HG02973 (cell line): ENCODE measurements at regions not wholly inside any gene's neighbourhood (a gene's known extent, or its start where the extent isn't known, plus 50 kb on each side); places are given as distances from the start of the nearest gene placed in this dataset.

Experiments
- ATAC-seq: cut with Tn5 transposase; IDR thresholded peaks from one replicate; pipeline ENCODE4 v1.9.1; 2021; ENCODE audit warnings: moderate library complexity; ENCODE audit not compliant: unreplicated experiment

DNA sequence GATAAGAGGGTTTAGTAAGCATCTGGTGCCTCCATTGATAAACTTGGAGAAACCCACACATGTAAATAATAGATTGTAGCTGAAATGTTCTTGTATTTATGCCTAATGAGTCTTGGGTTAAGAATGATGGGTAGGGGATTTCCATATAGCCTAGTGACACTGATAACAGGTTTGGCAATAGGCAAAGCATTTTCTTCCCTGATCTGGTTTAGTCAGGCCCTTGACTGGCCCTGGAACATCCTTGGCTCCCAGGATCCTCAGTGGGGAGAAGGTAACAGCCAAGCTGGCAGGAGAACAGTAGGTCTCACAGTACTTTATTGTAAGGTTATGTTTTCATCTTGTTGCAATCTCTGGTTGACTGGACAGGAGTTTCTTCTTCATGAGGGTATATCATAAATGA is 228.4 kb downstream of the DIPK2A start:
- no peak for ATAC-seq

GRCh38 chr3:144200466-144200865 is 228.8 kb downstream of the DIPK2A start:
- ATAC-seq, result no peak

- no peak for ATAC-seq
Measured at GRCh38 chr3:144221761-144222160, 250.1 kb downstream of the DIPK2A start.

GRCh38 chr3:144229330-144229729 is 257.7 kb downstream of the DIPK2A start:
- no peak for ATAC-seq

DNA sequence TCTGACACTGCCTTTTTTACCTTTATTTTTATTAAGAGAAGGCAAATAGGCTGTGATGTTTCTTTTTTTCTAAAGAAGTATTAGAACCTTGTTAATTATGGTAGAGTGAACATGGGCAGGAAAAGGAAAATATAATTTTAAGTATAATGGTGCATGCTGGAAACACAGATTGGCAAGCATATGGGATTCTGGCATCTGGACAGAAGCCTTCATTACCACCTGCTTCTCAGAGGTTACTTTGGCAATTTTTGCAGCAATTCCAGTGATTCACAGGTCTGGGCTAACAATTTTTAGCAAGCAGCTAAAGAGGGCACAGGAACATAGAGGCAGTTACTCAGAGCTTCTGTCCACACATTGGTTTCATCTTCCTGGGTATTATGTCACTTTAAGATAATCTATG is 258.3 kb downstream of the DIPK2A start:
- no peak for ATAC-seq

DNA sequence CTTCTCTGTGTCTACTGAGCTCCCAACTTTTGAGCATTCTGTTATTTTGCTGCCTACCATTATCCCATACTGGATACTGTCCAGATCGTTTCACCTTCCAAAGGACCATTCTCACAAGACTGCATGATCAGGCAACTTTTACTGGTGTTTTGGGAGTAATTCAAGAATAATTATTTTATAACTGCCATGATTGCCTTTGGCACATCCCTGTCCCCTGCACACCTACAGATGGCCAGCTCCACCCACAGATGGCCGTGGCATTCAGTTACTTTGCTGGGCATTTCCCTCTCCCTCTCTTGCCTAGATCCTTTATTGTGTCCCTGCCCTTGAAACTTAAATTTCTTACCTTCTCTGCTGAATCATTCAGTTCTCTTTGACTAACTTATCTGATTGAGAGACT is 263.9 kb downstream of the DIPK2A start:
- no peak for ATAC-seq

GRCh38 chr3:144237351-144237750 is 265.7 kb downstream of the DIPK2A start:
- ATAC-seq, result no peak

DNA sequence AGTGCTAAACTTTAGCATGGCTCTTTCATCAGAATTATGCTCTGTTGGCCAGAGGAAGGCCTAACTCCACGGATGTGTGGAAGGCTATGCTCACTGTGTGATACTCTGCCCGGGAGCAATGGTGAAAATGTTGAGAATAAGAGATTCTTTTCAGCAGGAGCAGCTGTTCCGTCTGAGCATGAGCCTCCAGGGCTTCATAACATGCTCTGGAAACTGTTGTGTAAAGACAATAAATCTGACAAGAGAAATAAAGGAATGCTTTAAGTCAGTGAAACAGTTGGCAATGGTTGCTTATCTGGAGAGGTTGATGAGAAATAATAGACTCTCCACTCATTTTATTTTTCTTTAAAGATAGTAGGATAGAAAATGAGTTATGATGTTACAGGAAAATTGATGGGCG is 269.8 kb downstream of the DIPK2A start:
- ATAC-seq, result no peak

GRCh38 chr3:144242747-144243146 is 271.1 kb downstream of the DIPK2A start:
- no peak for ATAC-seq

DNA sequence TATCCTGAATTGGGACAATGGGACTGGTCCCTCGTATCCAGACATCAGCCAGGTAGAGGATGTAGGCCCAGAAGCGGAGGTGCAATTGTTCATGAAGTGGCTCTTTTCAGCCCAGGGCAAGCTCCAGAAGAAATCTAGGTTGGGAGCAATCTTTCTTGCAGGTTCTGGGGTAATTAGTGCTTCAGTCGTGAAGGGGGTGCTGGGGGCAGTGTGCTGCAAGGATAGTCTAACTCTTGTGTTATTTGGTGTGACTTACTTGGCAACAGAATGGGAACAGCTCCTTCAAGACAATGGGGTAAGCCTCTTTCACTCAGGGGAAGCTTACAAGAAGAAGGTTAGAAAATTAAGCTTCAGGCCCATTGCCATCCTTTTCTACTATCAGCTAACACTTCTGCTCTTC is 273.0 kb downstream of the DIPK2A start:
- ATAC-seq, result no peak

DNA sequence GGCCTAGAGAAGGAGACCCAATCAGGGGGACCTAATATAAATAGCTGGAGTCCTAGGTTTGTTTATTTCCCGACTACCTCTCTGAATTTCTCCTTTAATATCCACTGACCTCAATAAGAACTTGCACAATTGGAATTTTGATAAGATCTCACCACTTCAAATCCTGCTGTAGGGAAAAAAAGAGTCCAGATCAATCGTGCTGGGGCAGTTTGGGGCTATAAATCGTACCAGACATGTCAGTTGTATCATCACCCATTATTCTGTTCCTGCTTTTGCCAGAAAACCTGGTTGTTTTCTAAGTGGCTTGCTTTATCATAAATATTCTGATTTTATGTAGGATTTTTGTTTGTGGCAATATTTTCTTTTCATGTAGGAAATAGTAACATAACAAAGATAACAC is 281.3 kb downstream of the DIPK2A start:
- no peak for ATAC-seq

- ATAC-seq, result no peak
Measured at GRCh38 chr3:144257381-144257780, 285.8 kb downstream of the DIPK2A start.

DNA sequence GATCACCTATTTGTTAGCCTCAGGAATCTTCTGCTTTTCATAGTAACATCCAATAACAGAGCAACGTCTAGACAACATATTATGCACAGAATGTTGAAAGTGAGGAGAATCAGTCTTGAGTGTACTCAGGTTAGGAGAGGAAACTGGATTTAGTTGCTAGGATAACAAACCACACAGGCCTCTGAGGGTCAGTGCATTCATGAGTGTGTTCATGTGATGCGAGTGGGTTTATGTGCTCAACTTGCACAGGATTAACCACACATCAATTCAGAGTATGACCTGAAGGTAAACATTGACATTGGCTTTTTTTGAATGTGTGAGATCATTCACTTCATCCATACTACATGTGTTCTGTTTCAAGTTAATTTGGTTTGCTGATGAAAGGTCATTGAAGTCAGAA is 287.6 kb downstream of the DIPK2A start:
- no peak for ATAC-seq

DNA sequence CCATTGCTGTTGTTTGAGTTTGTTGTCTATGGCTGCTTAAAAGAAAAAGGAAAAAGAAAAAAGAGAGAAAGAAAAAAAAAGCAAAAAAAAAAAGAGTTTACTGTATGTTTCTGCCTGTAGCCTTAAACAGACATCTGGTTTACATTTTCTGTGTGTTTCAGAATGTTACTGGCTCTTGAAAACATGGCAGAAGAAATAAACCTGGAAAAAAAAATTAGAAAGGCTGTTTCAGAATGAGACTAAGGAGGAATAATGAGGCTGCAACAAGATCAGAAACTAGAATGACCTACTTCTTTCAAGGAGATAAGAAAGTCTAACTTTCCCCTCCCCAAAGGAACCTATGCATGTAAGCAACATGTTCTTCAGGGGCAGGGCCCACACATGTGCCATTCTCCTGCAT is 292.1 kb downstream of the DIPK2A start:
- no peak for ATAC-seq

DNA sequence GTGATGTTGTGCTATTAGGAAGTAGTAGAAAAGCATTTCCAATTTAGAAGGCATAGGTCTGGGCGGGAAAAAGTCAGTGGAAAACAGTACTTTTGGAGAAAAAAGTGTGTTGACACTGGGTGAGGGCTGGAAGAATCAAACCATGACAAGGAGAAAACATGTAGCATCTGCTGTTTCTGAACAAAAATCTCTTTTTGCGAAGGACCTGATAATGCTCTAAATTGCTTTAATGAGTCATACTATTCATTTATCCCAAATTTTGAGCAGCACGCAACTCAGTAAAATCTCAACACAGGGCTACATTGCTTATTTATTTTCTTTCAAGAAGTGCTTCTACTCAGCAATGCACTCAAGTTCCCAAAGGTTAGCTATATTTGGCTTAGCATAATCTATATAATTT is 292.7 kb downstream of the DIPK2A start:
- no peak for ATAC-seq

GRCh38 chr3:144264794-144265193 is 293.2 kb downstream of the DIPK2A start:
- no peak for ATAC-seq

- no peak for ATAC-seq
Measured at GRCh38 chr3:144265542-144266100, 294.0 kb downstream of the DIPK2A start.

DNA sequence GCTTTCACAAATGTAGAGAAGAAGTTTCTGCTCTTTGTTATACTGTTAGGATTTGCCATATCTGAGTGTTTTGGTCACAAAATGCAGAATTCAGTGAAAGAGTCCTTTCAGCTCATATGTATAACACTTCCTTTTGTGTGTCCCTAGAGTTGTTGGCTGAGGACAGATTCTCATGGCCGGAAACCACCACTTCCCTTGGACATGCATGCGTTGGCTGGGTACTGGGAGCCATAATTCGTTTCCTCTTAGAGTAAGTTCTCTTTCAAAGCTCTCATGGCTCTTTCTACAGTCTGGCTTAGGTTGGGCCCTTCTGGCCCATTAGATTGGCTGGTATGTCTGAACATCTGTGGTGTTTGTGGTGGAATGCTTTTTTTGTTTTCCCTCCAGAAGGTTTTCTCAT is 298.5 kb downstream of the DIPK2A start:
- no peak for ATAC-seq

DNA sequence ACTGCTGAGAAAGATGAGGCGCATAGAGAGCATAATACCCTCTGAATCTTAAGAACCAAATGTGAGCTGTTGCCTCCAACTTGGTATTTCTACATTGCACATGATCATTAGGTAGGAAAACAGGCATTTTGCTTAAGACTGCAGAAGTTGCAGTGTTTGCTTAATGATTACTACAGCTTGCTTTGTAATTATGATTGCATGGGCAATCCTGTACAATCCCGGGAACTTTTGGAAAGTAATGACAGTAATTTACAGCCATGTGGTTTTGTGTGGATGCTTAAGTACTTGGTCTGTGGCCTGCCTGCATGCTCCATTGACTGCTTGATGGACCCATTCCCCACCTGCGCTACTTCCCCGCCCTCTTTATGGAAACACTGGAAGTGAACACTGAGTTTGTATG is 301.1 kb downstream of the DIPK2A start:
- ATAC-seq, result no peak

DNA sequence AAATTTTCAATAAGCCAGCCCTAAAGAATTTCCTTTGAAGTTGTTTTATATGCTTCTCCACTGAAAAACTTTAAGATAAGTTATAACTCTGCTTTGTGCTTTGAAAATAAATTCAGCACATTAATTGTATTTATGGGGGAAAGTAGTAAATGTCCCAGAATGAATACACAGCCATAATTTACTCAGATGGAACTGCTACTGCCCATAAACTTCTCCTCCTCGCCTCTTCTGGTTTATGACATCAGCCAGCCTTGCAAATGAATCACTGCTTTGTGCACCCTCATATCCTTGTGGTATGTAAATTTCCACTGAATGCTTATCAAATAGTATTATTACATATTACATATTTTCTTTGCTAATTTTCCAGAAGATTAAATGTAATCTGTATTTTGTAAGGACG is 302.0 kb downstream of the DIPK2A start:
- ATAC-seq, result no peak

- no peak for ATAC-seq
Measured at GRCh38 chr3:144275005-144275404, 303.4 kb downstream of the DIPK2A start.

GRCh38 chr3:144282313-144282712 is 310.7 kb downstream of the DIPK2A start:
- no peak for ATAC-seq

DNA sequence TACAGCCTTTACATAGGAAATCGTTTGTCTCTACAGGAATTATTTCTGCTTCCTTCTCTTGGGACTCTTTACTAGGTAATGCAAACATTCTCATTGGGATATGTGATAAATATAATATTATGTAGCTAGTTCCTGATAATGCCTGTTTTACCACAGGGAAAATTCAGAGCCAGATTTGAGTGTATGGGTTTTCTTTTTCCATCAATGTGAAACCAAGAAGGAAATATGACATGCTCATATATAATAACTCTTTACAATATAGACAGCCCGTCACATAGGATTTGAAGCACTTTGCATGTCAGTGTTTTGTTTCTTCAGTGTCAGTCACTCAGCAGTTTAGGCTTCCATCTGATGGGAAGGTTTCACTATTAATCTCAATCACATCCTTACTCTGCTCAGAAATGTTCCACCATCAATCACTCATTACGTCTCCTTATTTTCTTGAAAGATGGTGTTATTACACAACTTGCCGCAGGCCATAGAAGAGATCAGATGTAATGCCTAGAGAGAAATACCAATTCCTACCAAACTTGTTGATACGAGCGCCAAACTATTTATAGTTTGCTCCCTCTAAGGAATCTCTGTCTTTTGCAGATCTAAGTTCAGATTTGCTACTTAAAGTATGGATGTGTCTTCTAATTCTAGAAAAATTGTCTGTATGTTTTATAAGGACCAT is 314.8 kb downstream of the DIPK2A start:
- no peak for ATAC-seq
